ENCODE measurements at regions not wholly inside any gene's neighbourhood (a gene's known extent, or its start where the extent isn't known, plus 50 kb on each side); places are given as distances from the start of the nearest gene placed in this dataset.

DNA sequence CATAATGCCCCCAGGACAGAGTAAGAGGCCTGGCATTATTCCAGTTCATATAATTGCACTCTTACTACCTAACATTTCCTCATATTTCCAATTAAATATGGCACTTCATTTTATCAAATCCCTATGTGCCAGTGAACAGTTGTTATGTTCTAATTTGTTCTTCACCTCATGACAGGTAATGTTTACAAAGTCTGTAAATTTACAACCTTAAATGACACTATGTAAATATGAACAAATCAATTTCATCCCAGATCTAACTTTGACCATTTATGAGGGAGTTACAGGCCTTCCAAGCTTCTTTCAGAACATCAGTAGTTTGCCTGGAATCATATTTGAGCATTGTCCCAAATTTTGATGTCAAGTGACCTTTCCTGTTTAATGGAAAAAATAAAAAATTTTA lies 592.6 kb upstream of the CDH6 start:
- Histone ChIP-seq H3K27me3 (replicated peaks; ENCODE audit: insufficient read depth) (no peaks in the 10 kb centered on the region), H3K27ac (no peak overlapping the region), H3K36me3 (no peaks in the 10 kb centered on the region), H3K9me3 (no peaks in the 10 kb centered on the region), H3K4me3 (no peak overlapping the region), H3K4me1 (ENCODE audit: control insufficient read depth in 1 of 2, low read depth in 2 of 2) (no peaks in the 10 kb centered on the region)
- ATAC-seq (ENCODE audit: insufficient number of reproducible peaks, low FRiP score, low read depth) = no peak
- TF ChIP-seq, protein P1, sequence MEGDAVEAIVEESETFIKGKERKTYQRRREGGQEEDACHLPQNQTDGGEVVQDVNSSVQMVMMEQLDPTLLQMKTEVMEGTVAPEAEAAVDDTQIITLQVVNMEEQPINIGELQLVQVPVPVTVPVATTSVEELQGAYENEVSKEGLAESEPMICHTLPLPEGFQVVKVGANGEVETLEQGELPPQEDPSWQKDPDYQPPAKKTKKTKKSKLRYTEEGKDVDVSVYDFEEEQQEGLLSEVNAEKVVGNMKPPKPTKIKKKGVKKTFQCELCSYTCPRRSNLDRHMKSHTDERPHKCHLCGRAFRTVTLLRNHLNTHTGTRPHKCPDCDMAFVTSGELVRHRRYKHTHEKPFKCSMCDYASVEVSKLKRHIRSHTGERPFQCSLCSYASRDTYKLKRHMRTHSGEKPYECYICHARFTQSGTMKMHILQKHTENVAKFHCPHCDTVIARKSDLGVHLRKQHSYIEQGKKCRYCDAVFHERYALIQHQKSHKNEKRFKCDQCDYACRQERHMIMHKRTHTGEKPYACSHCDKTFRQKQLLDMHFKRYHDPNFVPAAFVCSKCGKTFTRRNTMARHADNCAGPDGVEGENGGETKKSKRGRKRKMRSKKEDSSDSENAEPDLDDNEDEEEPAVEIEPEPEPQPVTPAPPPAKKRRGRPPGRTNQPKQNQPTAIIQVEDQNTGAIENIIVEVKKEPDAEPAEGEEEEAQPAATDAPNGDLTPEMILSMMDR (IDR thresholded peaks at IDR 0.05) = no peak
- no peak for DNase-seq (ENCODE audit: low spot score)

DNA sequence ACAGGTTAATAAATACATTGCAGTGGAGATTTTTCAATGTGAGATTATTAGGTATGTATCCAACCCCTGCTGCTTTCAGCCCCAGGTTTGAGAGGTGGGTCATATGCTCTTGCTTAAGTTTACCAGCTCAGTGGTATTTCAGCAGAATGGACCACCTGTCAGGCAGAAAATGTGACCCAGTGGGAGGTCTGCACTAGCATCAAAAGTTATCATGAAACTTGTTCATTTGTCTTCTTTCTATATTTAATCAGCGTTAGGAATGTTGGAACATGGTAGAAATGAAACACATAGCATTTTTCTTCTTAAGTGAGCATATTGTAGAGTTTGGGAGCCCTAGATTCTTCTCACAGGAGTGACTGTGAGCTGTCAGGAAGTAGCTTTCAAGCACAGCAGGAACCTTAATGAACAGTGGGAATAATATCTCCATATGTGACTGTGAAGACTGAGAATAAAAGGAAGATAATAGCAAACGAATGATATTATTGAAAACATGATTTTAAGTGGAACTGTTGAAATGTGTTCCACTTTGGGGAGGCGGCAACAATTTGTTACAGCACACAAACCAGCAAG lies 596.9 kb upstream of the CDH6 start:
- ATAC-seq (ENCODE audit: insufficient number of reproducible peaks, low FRiP score, low read depth) = no peak

DNA sequence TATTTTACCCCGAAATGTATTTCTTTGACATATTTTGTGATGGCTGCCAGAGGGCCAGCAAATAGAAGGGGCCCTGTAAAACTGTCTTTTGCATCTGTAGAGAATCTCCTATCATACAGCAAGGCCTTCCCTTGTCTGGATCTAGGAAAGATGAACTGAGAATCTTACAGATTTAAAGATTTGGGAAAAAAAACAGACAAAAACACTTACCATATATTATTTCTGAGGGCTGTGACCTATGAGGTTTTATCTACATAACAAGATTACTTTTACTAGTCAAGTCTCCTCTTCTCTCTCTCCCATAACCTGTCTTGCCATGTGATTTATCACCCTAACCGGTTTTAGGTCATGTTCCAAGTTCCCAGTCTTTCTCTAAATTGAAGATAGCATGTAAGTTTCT lies 599.2 kb upstream of the CDH6 start:
- H3K27me3 ChIP-seq (replicated peaks; ENCODE audit: insufficient read depth) = no peaks in the 10 kb centered on the region
- no peak overlapping the region for H3K27ac ChIP-seq
- ATAC-seq (ENCODE audit: insufficient number of reproducible peaks, low FRiP score, low read depth) (no peak), DNase-seq (ENCODE audit: low spot score) (no peak)
- H3K36me3 ChIP-seq = no peaks in the 10 kb centered on the region
- TF ChIP-seq, protein P1 (IDR thresholded peaks at IDR 0.05) = no peak
- H3K9me3 ChIP-seq = no peaks in the 10 kb centered on the region
- no peak overlapping the region for H3K4me3 ChIP-seq
- no peaks in the 10 kb centered on the region for H3K4me1 ChIP-seq (ENCODE audit: control insufficient read depth in 1 of 2, low read depth in 2 of 2)

More for the DNA sequence above, 596.9 kb upstream of the CDH6 start:
- TF ChIP-seq, protein P1 (IDR thresholded peaks at IDR 0.05) = no peak
- Histone ChIP-seq H3K4me3 (no peak overlapping the region), H3K9me3 (no peaks in the 10 kb centered on the region), H3K36me3 (no peaks in the 10 kb centered on the region), H3K27ac (no peak overlapping the region), H3K27me3 (replicated peaks; ENCODE audit: insufficient read depth) (no peaks in the 10 kb centered on the region), H3K4me1 (ENCODE audit: control insufficient read depth in 1 of 2, low read depth in 2 of 2) (no peaks in the 10 kb centered on the region)
- DNase-seq (ENCODE audit: low spot score) = no peak

DNA sequence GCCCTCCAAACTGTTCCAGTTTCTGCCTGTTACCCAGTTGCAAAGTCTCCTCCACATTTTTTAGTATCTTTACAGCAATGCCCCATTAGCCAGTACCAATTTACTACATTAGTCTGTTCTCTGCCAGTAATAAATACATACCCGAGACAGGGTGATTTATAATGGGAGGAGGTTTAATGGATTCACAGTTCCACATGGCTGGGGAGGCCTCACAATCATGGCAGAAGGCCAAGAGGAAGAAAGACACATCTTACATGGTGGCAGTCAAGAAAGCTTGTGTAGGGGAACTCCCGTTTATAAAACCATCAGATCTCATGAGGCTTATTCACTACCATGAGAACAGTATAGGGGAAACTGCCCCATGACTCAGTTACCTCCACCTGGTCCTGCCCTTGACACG lies 600.7 kb upstream of the CDH6 start:
- no peak overlapping the region for H3K27ac ChIP-seq
- H3K4me3 ChIP-seq = no peak overlapping the region
- ATAC-seq (ENCODE audit: insufficient number of reproducible peaks, low FRiP score, low read depth) (no peak), DNase-seq (ENCODE audit: low spot score) (no peak)
- TF ChIP-seq, protein P1 (IDR thresholded peaks at IDR 0.05) = no peak
- no peaks in the 10 kb centered on the region for H3K4me1 ChIP-seq (ENCODE audit: control insufficient read depth in 1 of 2, low read depth in 2 of 2)
- no peaks in the 10 kb centered on the region for H3K36me3 ChIP-seq
- no peaks in the 10 kb centered on the region for H3K27me3 ChIP-seq (replicated peaks; ENCODE audit: insufficient read depth)
- no peaks in the 10 kb centered on the region for H3K9me3 ChIP-seq

- no peaks in the 10 kb centered on the region for H3K27me3 ChIP-seq (replicated peaks; ENCODE audit: insufficient read depth)
- H3K27ac ChIP-seq = no peak overlapping the region
- TF ChIP-seq, protein P1 (IDR thresholded peaks at IDR 0.05) = no peak
- H3K4me3 ChIP-seq = no peak overlapping the region
- H3K36me3 ChIP-seq = no peaks in the 10 kb centered on the region
- no peaks in the 10 kb centered on the region for H3K9me3 ChIP-seq
- DNase-seq (ENCODE audit: low spot score) (no peak), ATAC-seq (ENCODE audit: insufficient number of reproducible peaks, low FRiP score, low read depth) (no peak)
- no peaks in the 10 kb centered on the region for H3K4me1 ChIP-seq (ENCODE audit: control insufficient read depth in 1 of 2, low read depth in 2 of 2)
Measured at GRCh38 chr5:30581198-30581935, 612.1 kb upstream of the CDH6 start.
